SK-N-SH (cell line): ENCODE measurements at regions not wholly inside any gene's neighbourhood (a gene's known extent, or its start where the extent isn't known, plus 50 kb on each side); places are given as distances from the start of the nearest gene placed in this dataset.

ENCODE experiments used
- CTCF ChIA-PET: fragments of 300-600, 350-600 bp; formaldehyde crosslinking; extraction: SDS; loops from one replicate; lab custom pipeline; 2021; lab: Yijun Ruan, JAX
- POLR2A ChIA-PET: fragments of 350-600 bp; sonication (Branson Sonifier 250); formaldehyde crosslinking; extraction: SDS; loops from one replicate; lab custom pipeline; 2020; ENCODE audit warnings: antibody characterized with exemption, inconsistent platforms; lab: Yijun Ruan, JAX
- DNase-seq: peaks from one replicate; pipeline ENCODE4 v3.0.0; 2012
- H2AFZ ChIP-seq: fragments of 200-600 bp; sonication (generic); 2 replicates; pipeline ENCODE4 v1.8.1; 2016; ENCODE audit warnings: antibody characterized with exemption, mild to moderate bottlenecking, low read depth
- H3F3A ChIP-seq: fragments of 200-600 bp; sonication (generic); replicated peaks from 2 replicates; pipeline ENCODE3; 2016; ENCODE audit warnings: antibody characterized with exemption, mild to moderate bottlenecking; ENCODE audit not compliant: insufficient read depth
- H3K27ac ChIP-seq, 2 experiments: fragments of 200-500 bp in 1 of 2; fragments of 200-600 bp in 1 of 2; sonication (Bioruptor generic) in 1 of 2; sonication (generic), shearing (Covaris generic) in 1 of 2; 2 replicates each; pipeline versions ENCODE4 v1.5.1 to v1.6.1; 2014 to 2016; ENCODE audit warnings: low read depth in 2 of 2, inconsistent platforms in 1 of 2, low read length in 1 of 2, mild to moderate bottlenecking in 1 of 2, mixed read lengths in 1 of 2
- H3K27me3 ChIP-seq: fragments of 200-600 bp; sonication (generic), shearing (Covaris generic); 2 replicates; pipeline ENCODE4 v1.6.1; 2016; ENCODE audit warnings: mixed run types; ENCODE audit not compliant: insufficient read depth
- H3K36me3 ChIP-seq, 2 experiments: fragments of 200-500 bp in 1 of 2; fragments of 200-600 bp in 1 of 2; sonication (Bioruptor generic) in 1 of 2; sonication (generic) in 1 of 2; replicated peaks in 1 of 2; 2 replicates each; pipeline versions ENCODE3 to v1.5.1; 2014 to 2016; ENCODE audit warnings: low read length in 1 of 2, mild to moderate bottlenecking in 1 of 2; ENCODE audit not compliant: insufficient read depth in 2 of 2, control insufficient read depth in 1 of 2
- H3K4me1 ChIP-seq, 2 experiments: fragments of 200-500 bp in 1 of 2; fragments of 200-600 bp in 1 of 2; sonication (Bioruptor generic) in 1 of 2; sonication (generic), shearing (Covaris generic) in 1 of 2; 2 replicates each; pipeline versions ENCODE4 v1.5.1 to v1.6.1; 2014 to 2016; ENCODE audit warnings: low read depth in 1 of 2, low read length in 1 of 2, mixed run types in 1 of 2; ENCODE audit not compliant: insufficient read depth in 2 of 2, control insufficient read depth in 1 of 2
- H3K4me2 ChIP-seq: fragments of 200-600 bp; sonication (generic), shearing (Covaris generic); 2 replicates; pipeline ENCODE4 v1.6.1; 2017; ENCODE audit warnings: mixed run types
- H3K4me3 ChIP-seq, 2 experiments: fragments of 200-500 bp in 1 of 2; fragments of 200-600 bp in 1 of 2; sonication (Bioruptor generic) in 1 of 2; sonication (generic), shearing (Covaris generic) in 1 of 2; 2 replicates each; pipeline versions ENCODE4 v1.5.1 to v1.8.1; 2014 to 2016; ENCODE audit warnings: low read depth in 2 of 2, inconsistent platforms in 1 of 2, low read length in 1 of 2, mild to moderate bottlenecking in 1 of 2, mixed read lengths in 1 of 2, moderate library complexity in 1 of 2
- H3K79me2 ChIP-seq: fragments of 200-600 bp; sonication (generic); 2 replicates; pipeline ENCODE4 v1.8.1; 2017; ENCODE audit warnings: mild to moderate bottlenecking; ENCODE audit not compliant: insufficient read depth
- H3K9ac ChIP-seq: fragments of 200-600 bp; sonication (generic); 2 replicates; pipeline ENCODE4 v1.6.1; 2017; ENCODE audit warnings: mixed run types
- H3K9me2 ChIP-seq: fragments of 200-600 bp; sonication (generic); 2 replicates; pipeline ENCODE4 v1.6.1; 2017; ENCODE audit warnings: mixed run types
- H3K9me3 ChIP-seq: fragments of 200-600 bp; sonication (generic); 2 replicates; pipeline ENCODE4 v1.6.1; 2017; ENCODE audit warnings: mixed run types, mild to moderate bottlenecking, moderate library complexity
- H4K20me1 ChIP-seq: fragments of 200-600 bp; sonication (generic); 2 replicates; pipeline ENCODE4 v1.6.1; 2017; ENCODE audit warnings: mild to moderate bottlenecking, mixed run types; ENCODE audit not compliant: insufficient read depth
- CHD2 ChIP-seq: fragments of 150-350 bp; IDR thresholded peaks from 2 replicates; pipeline ENCODE4 v1.6.1; 2018; ENCODE audit warnings: low read length; ENCODE audit not compliant: partially characterized antibody
- CTCF ChIP-seq: fragments of 200-600 bp; sonication (generic); IDR thresholded peaks from 2 replicates; pipeline ENCODE4 v1.6.1; 2017; ENCODE audit warnings: antibody characterized with exemption, mild to moderate bottlenecking, moderate library complexity
- ELF1 ChIP-seq: IDR thresholded peaks from 2 replicates; pipeline ENCODE4 v1.4.0; 2012
- FOSL2 ChIP-seq: IDR thresholded peaks from 2 replicates; pipeline ENCODE4 v1.4.0; 2012; ENCODE audit warnings: low read depth, mild to moderate bottlenecking, moderate library complexity, borderline replicate concordance
- MXI1 ChIP-seq: IDR thresholded peaks from 2 replicates; pipeline ENCODE4 v1.6.1; 2012; ENCODE audit warnings: mild to moderate bottlenecking, low read depth, low read length, improper control_type of control experiment
- RAD21 ChIP-seq: IDR thresholded peaks from 2 replicates; pipeline ENCODE4 v1.6.1; 2012; ENCODE audit warnings: mild to moderate bottlenecking, low read length
- RXRA ChIP-seq: IDR thresholded peaks from 2 replicates; pipeline ENCODE4 v1.4.0; 2012; ENCODE audit warnings: low read depth, mild to moderate bottlenecking, borderline replicate concordance
- WGBS: methylation state at CpG from one replicate; pipeline ENCODE4 v1.1.6; 2017; ENCODE audit warnings: low lambda C conversion rate; 5-methylcytosine and 5-hydroxymethylcytosine counted together
- TF ChIP-seq, protein P1 (sequence below): IDR thresholded peaks from 2 replicates; pipeline ENCODE4; 2012
- TF ChIP-seq, protein P2 (sequence below): IDR thresholded peaks from 2 replicates; pipeline ENCODE4 v1.4.0; 2012; ENCODE audit warnings: low read depth, borderline replicate concordance

GRCh38 chr2:53473775-53474311 lies 293.8 kb upstream of the CHAC2 start:
- peaks cover 7% of the 10 kb centered on the region for H3F3A ChIP-seq
- no peaks in the 10 kb centered on the region for H3K4me1 ChIP-seq
- H2AFZ ChIP-seq: no peak overlapping the region
- TF ChIP-seq MXI1 (no peak), RXRA (no peak), FOSL2 (no peak), ELF1 (no peak), CHD2 (no peak)
- TF ChIP-seq, protein P1, sequence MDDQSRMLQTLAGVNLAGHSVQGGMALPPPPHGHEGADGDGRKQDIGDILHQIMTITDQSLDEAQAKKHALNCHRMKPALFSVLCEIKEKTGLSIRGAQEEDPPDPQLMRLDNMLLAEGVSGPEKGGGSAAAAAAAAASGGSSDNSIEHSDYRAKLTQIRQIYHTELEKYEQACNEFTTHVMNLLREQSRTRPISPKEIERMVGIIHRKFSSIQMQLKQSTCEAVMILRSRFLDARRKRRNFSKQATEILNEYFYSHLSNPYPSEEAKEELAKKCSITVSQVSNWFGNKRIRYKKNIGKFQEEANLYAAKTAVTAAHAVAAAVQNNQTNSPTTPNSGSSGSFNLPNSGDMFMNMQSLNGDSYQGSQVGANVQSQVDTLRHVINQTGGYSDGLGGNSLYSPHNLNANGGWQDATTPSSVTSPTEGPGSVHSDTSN: no peak
- TF ChIP-seq, protein P2, sequence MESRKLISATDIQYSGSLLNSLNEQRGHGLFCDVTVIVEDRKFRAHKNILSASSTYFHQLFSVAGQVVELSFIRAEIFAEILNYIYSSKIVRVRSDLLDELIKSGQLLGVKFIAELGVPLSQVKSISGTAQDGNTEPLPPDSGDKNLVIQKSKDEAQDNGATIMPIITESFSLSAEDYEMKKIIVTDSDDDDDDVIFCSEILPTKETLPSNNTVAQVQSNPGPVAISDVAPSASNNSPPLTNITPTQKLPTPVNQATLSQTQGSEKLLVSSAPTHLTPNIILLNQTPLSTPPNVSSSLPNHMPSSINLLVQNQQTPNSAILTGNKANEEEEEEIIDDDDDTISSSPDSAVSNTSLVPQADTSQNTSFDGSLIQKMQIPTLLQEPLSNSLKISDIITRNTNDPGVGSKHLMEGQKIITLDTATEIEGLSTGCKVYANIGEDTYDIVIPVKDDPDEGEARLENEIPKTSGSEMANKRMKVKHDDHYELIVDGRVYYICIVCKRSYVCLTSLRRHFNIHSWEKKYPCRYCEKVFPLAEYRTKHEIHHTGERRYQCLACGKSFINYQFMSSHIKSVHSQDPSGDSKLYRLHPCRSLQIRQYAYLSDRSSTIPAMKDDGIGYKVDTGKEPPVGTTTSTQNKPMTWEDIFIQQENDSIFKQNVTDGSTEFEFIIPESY: no peak
- ChIA-PET CTCF (interaction anchor here (0.6 to 1.9 kb wide), 2 partner anchors 13 to 135 kb away, joined by 3 to 4 read pairs; no protein-coding TSS in a partner anchor), POLR2A (no interaction called here)
- H3K27ac ChIP-seq: no peak overlapping the region
- no peaks in the 10 kb centered on the region for H3K79me2 ChIP-seq
- H3K9me2 ChIP-seq: no peaks in the 10 kb centered on the region
- WGBS: 69% methylated on average over 3 of the region's 3 CpGs
- no peaks in the 10 kb centered on the region for H3K9me3 ChIP-seq
- no peak overlapping the region for H3K4me3 ChIP-seq
- DNase-seq: no peak
- H3K4me2 ChIP-seq: no peak overlapping the region
- H3K9ac ChIP-seq: no peak overlapping the region
- no peaks in the 10 kb centered on the region for H4K20me1 ChIP-seq
- H3K36me3 ChIP-seq: no peaks in the 10 kb centered on the region
- no peaks in the 10 kb centered on the region for H3K27me3 ChIP-seq

GRCh38 chr2:53473236-53473635 lies 294.4 kb upstream of the CHAC2 start:
- Histone ChIP-seq H3K4me2 (no peak overlapping the region), H3F3A (peaks cover 7% of the 10 kb centered on the region), H3K27ac (no peak overlapping the region), H4K20me1 (no peaks in the 10 kb centered on the region), H3K4me3 (no peak overlapping the region), H3K4me1 (no peaks in the 10 kb centered on the region), H2AFZ (no peak overlapping the region), H3K27me3 (no peaks in the 10 kb centered on the region), H3K9me3 (no peaks in the 10 kb centered on the region), H3K9ac (no peak overlapping the region), H3K36me3 (no peaks in the 10 kb centered on the region), H3K9me2 (no peaks in the 10 kb centered on the region), H3K79me2 (no peaks in the 10 kb centered on the region)
- ChIA-PET POLR2A (no interaction called here), CTCF (interaction anchor here (0.6 to 1.9 kb wide), 2 partner anchors 12 to 136 kb away, joined by 3 to 4 read pairs; no protein-coding TSS in a partner anchor)
- TF ChIP-seq CHD2 (no peak), RAD21 (peak; percentile 34), CTCF (peak; percentile 24; the same call in 1 of the 2 replicates)
- no peak for DNase-seq
- 14% methylated on average over 4 of the region's 4 CpGs for WGBS
